ENCODE measurements at regions not wholly inside any gene's neighbourhood (a gene's known extent, or its start where the extent isn't known, plus 50 kb on each side); places are given as distances from the start of the nearest gene placed in this dataset.

DNA sequence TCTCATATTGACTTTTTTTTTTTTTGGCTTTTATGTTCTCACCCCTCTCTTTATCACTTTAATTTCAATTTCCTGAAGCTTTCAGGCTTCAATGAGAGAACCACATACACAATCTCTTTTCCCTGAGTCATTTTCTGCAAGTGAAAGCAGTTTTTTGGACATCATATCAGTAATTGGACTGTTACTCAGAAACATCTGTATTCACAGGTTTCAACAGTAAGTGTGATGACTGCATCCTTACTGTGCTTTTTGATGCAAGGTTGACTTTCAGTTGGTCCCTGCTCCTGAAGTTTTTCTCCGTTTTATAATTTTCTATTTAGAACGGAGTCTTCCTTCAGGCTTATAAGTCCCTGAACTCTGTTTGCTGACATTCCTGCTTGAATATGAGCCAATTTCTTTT lies 70.5 kb upstream of the CCBE1 start:
- Histone ChIP-seq H3K4me1 (ENCODE audit: control insufficient read depth, extremely low read depth, insufficient read depth, low read length) (no peaks in the 10 kb centered on the region), H2AFZ (ENCODE audit: low read depth, low read length) (no peak overlapping the region), H4K20me1 (replicated peaks; ENCODE audit: control insufficient read depth, extremely low read depth, insufficient read depth, low read length) (no peaks in the 10 kb centered on the region), H3K4me2 (ENCODE audit: insufficient read depth, low read length) (no peak overlapping the region), H3K9ac (replicated peaks; ENCODE audit: extremely low read depth, insufficient read depth, low read length) (no peak overlapping the region), H3K4me3 (replicated peaks in 1 of 3; ENCODE audit: insufficient read depth in 1 of 3, low read depth in 1 of 3, low read length in 3 of 3) (no peak overlapping the region), H3K27me3 (ENCODE audit: control insufficient read depth in 2 of 2, insufficient read depth in 2 of 2, low read length in 2 of 2) (no peaks in the 10 kb centered on the region), H3K9me1 (replicated peaks; ENCODE audit: control insufficient read depth, extremely low read depth, insufficient read depth, low read length) (no peaks in the 10 kb centered on the region), H3K79me2 (ENCODE audit: control insufficient read depth, insufficient read depth, low read length) (no peaks in the 10 kb centered on the region), H3K36me3 (ENCODE audit: control insufficient read depth in 2 of 2, extremely low read depth in 1 of 2, insufficient read depth in 2 of 2, low read length in 2 of 2) (no peaks in the 10 kb centered on the region), H3K9me3 (replicated peaks; ENCODE audit: control insufficient read depth, insufficient read depth, low read length) (no peaks in the 10 kb centered on the region), H3K27ac (ENCODE audit: insufficient read depth, low read depth, low read length) (no peak overlapping the region)
- DNase-seq (ENCODE audit: low read depth, low spot score) (no peak), FAIRE-seq (no peak)
- BruUV-seq (replicated peaks): no TSS peak
- dilution Hi-C loops (cut with MboI; ENCODE audit: extremely low pct_ligation_motif_present, low sequenced_read_pairs) (no loop called here), intact Hi-C loops (cut with micrococcal nuclease) (no loop called here)
- TF ChIP-seq POLR2AphosphoS5 (IDR thresholded peaks at IDR 0.05; ENCODE audit: insufficient read depth, low read depth, low read length): no peak
- no peak for TF ChIP-seq CTCF (IDR thresholded peaks at IDR 0.05; ENCODE audit: extremely low read depth in 1 of 2, insufficient read depth in 1 of 2, low read depth in 1 of 2, low read length in 2 of 2)
- no peak for TF ChIP-seq FOS (IDR thresholded peaks at IDR 0.05; ENCODE audit: borderline replicate concordance, insufficient read depth, low read length)
- TF ChIP-seq POLR2A (IDR thresholded peaks at IDR 0.05; ENCODE audit: low read depth, low read length): no peak
- TF ChIP-seq MYC (IDR thresholded peaks at IDR 0.05; ENCODE audit: low read depth, low read length): no peak
- TF ChIP-seq GATA2 (IDR thresholded peaks at IDR 0.05; ENCODE audit: insufficient read depth, insufficient read length, low read depth, low read length): no peak
- no peak for TF ChIP-seq MAX (IDR thresholded peaks at IDR 0.05; ENCODE audit: insufficient read depth, insufficient read length)
- TF ChIP-seq EZH2 (IDR thresholded peaks at IDR 0.05; ENCODE audit: borderline replicate concordance, low read depth, low read length, severe bottlenecking): no peak
- TF ChIP-seq JUN (IDR thresholded peaks at IDR 0.05; ENCODE audit: borderline replicate concordance, insufficient read depth, insufficient read length, low read depth): no peak
- ChIA-PET CTCF (interaction anchor here (1.0 kb wide), 1 partner anchor 136 kb away, joined by 3 read pairs; no protein-coding TSS in a partner anchor), POLR2A (no interaction called here)
